ENCODE measurements at regions not wholly inside any gene's neighbourhood (a gene's known extent, or its start where the extent isn't known, plus 50 kb on each side); places are given as distances from the start of the nearest gene placed in this dataset.
"Not testable (repeated sequence)": the region's sequence is repeated elsewhere in the genome, so short reads cannot be mapped to it uniquely, and the experiment has no call there.

GRCh38 chr12:27133022-27133590 lies 50.7 kb upstream of the C12orf71 start:
- DNase-seq (ENCODE audit: low read depth) = no peak

- DNase-seq (ENCODE audit: low read depth) = no peak
These were observed 58.1 kb upstream of the C12orf71 start for GRCh38 chr12:27140478-27140969.

GRCh38 chr12:27142101-27142721 lies 59.8 kb upstream of the C12orf71 start:
- peak; percentile 84 for DNase-seq (ENCODE audit: low read depth)

- DNase-seq (ENCODE audit: low read depth) = no peak
These were observed 61.1 kb upstream of the C12orf71 start for GRCh38 chr12:27143256-27144069.

- not testable (repeated sequence) for DNase-seq (ENCODE audit: low read depth)
These were observed 63.3 kb upstream of the C12orf71 start for GRCh38 chr12:27145725-27146124.

GRCh38 chr12:27148373-27148772 lies 66.0 kb upstream of the C12orf71 start:
- no peak for DNase-seq (ENCODE audit: low read depth)

- DNase-seq (ENCODE audit: low read depth) = no peak
These were observed 66.4 kb upstream of the C12orf71 start for GRCh38 chr12:27148791-27149190.

- DNase-seq (ENCODE audit: low read depth) = no peak
These were observed 69.1 kb upstream of the C12orf71 start for GRCh38 chr12:27151479-27151878.

- DNase-seq (ENCODE audit: low read depth) = no peak
These were observed 75.9 kb upstream of the C12orf71 start for GRCh38 chr12:27158297-27158696.

- DNase-seq (ENCODE audit: low read depth) = no peak
These were observed 79.3 kb upstream of the C12orf71 start for GRCh38 chr12:27161458-27162228.

- DNase-seq (ENCODE audit: low read depth) = no peak
These were observed 79.8 kb upstream of the C12orf71 start for GRCh38 chr12:27162229-27162537.

GRCh38 chr12:27163048-27163715 lies 80.8 kb upstream of the C12orf71 start:
- DNase-seq (ENCODE audit: low read depth) = peak; percentile 44

GRCh38 chr12:27163894-27164293 lies 80.2 kb upstream of the STK38L start:
- DNase-seq (ENCODE audit: low read depth) = no peak

- DNase-seq (ENCODE audit: low read depth) = no peak
These were observed 79.6 kb upstream of the STK38L start for GRCh38 chr12:27164330-27165040.

GRCh38 chr12:27165958-27166357 lies 78.1 kb upstream of the STK38L start:
- not testable (repeated sequence) for DNase-seq (ENCODE audit: low read depth)

- not testable (repeated sequence) for DNase-seq (ENCODE audit: low read depth)
These were observed 72.6 kb upstream of the STK38L start for GRCh38 chr12:27171494-27171893.

GRCh38 chr12:27176765-27177164 lies 67.3 kb upstream of the STK38L start:
- DNase-seq (ENCODE audit: low read depth) = peak; percentile 91

GRCh38 chr12:27177706-27178105 lies 66.4 kb upstream of the STK38L start:
- DNase-seq (ENCODE audit: low read depth) = peak; percentile 92

GRCh38 chr12:27178255-27178654 lies 65.8 kb upstream of the STK38L start:
- DNase-seq (ENCODE audit: low read depth) = no peak

- DNase-seq (ENCODE audit: low read depth) = peak; percentile 78
These were observed 65.2 kb upstream of the STK38L start for GRCh38 chr12:27178723-27179399.

All from iris pigment epithelial cell (primary cell).